MM.1S (cell line): ENCODE measurements at regions not wholly inside any gene's neighbourhood (a gene's known extent, or its start where the extent isn't known, plus 50 kb on each side); places are given as distances from the start of the nearest gene placed in this dataset.

ENCODE experiments used
- CTCF ChIP-seq: fragments of 300-600 bp; sonication (generic); IDR thresholded peaks from 2 replicates; pipeline ENCODE4 v1.5.1; 2016; ENCODE audit warnings: antibody characterized with exemption, low read length, mixed read lengths
- EZH2 ChIP-seq: fragments of 300-600 bp; sonication (generic); optimal IDR thresholded peaks from 2 replicates; pipeline ENCODE3; 2017; ENCODE audit warnings: low read depth, mild to moderate bottlenecking, antibody characterized with exemption, low read length, mixed read lengths
- EZH2phosphoT487 ChIP-seq: fragments of 300-600 bp; sonication (generic); IDR thresholded peaks from 2 replicates; pipeline ENCODE4 v1.6.1; 2018; ENCODE audit warnings: antibody characterized with exemption, low read length

GRCh38 chr2:220877491-220877890, 694.6 kb downstream of the EPHA4 start:
- TF ChIP-seq CTCF (no peak), EZH2 (no peak), EZH2phosphoT487 (no peak)
